HCT116 (cell line): ENCODE measurements at regions not wholly inside any gene's neighbourhood (a gene's known extent, or its start where the extent isn't known, plus 50 kb on each side); places are given as distances from the start of the nearest gene placed in this dataset.

Experiments used
- ATAC-seq: fragments of 200-7000 bp; cut with Tn5 transposase; 2 replicates; pipeline ENCODE4 v1.9.1; 2020; ENCODE audit warnings: mild to moderate bottlenecking, moderate library complexity
- BruUV-seq: library from RNA; stranded (reverse); fragments of 400-500 nt; replicated peaks from 2 replicates; lab custom pipeline; 2021; lab: Mats Ljungman, UMichigan
- CTCF ChIA-PET: fragments of 300-600 bp; sonication (Branson Sonifier 250); formaldehyde crosslinking; loops from one replicate; lab custom pipeline; 2021; ENCODE audit warnings: antibody characterized with exemption; lab: Charles Lee
- POLR2A ChIA-PET: fragments of 300-600, 350-600 bp; sonication (Branson Sonifier 250); formaldehyde crosslinking; loops from one replicate; lab custom pipeline; 2021; ENCODE audit warnings: antibody characterized with exemption; lab: Charles Lee
- RAD21 ChIA-PET, 2 experiments: fragments of 300-600 bp; sonication (Branson Sonifier 250); formaldehyde crosslinking; loops; one replicate each; lab custom pipeline; 2023; ENCODE audit warnings: low total read pairs in 2 of 2; ENCODE audit not compliant: uncharacterized antibody in 2 of 2, unreplicated experiment in 2 of 2, low non-redundant PET in 1 of 2; lab: Charles Lee
- DNase-seq: peaks from one replicate; pipeline ENCODE4 v3.0.0-alpha.2; 2010; ENCODE audit warnings: low read depth, low spot score
- H2AFZ ChIP-seq: fragments of 200-600 bp; shearing (Covaris generic), sonication (generic); 2 replicates; pipeline ENCODE4 v1.6.1; 2017; ENCODE audit warnings: low read depth, mixed run types, mixed read lengths, antibody characterized with exemption, low read length; ENCODE audit not compliant: poor library complexity, severe bottlenecking
- H3K27ac ChIP-seq: 2 replicates; pipeline ENCODE4 v1.5.1; 2012; ENCODE audit warnings: low read depth, low read length
- H3K27me3 ChIP-seq: fragments of 200-600 bp; sonication (generic); 2 replicates; pipeline ENCODE4 v1.6.1; 2016; ENCODE audit warnings: mixed run types, low read length, mixed read lengths; ENCODE audit not compliant: insufficient read depth
- H3K36me3 ChIP-seq, 2 experiments: fragments of 200-500 bp in 1 of 2; fragments of 200-600 bp in 1 of 2; sonication (Bioruptor generic) in 1 of 2; sonication (generic) in 1 of 2; 2 replicates each; pipeline versions ENCODE4 v1.5.1 to v1.6.1; 2014 to 2016; ENCODE audit warnings: low read length in 2 of 2, inconsistent platforms in 1 of 2, mixed read lengths in 1 of 2, mixed run types in 1 of 2; ENCODE audit not compliant: insufficient read depth in 2 of 2, control insufficient read depth in 1 of 2
- H3K4me1 ChIP-seq, 2 experiments: fragments of 200-600 bp in 1 of 2; sonication (generic) in 1 of 2; 2 replicates each; pipeline versions ENCODE4 v1.5.1 to v1.6.1; 2012 to 2017; ENCODE audit warnings: low read length in 2 of 2, inconsistent platforms in 1 of 2, mild to moderate bottlenecking in 1 of 2, mixed read lengths in 1 of 2, mixed run types in 1 of 2, moderate library complexity in 1 of 2; ENCODE audit not compliant: insufficient read depth in 2 of 2, control insufficient read depth in 1 of 2
- H3K4me2 ChIP-seq: fragments of 200-600 bp; sonication (generic); 2 replicates; pipeline ENCODE4 v1.6.1; 2017; ENCODE audit warnings: mixed run types, low read length, mixed read lengths
- H3K4me3 ChIP-seq, 2 experiments: fragments of 200-600 bp in 1 of 2; sonication (generic) in 1 of 2; replicated peaks in 1 of 2; 2 replicates each; pipeline ENCODE4 v1.5.1; 2011 to 2016; ENCODE audit warnings: low read length in 2 of 2, control low read depth in 1 of 2, low read depth in 1 of 2, mild to moderate bottlenecking in 1 of 2, mixed read lengths in 1 of 2, mixed run types in 1 of 2
- H3K79me2 ChIP-seq: fragments of 200-600 bp; sonication (generic); 2 replicates; pipeline ENCODE4 v1.6.1; 2017; ENCODE audit warnings: mild to moderate bottlenecking, mixed run types, low read length, moderate library complexity, mixed read lengths; ENCODE audit not compliant: insufficient read depth
- H3K9ac ChIP-seq: fragments of 200-600 bp; sonication (generic); 2 replicates; pipeline ENCODE4 v1.6.1; 2016; ENCODE audit warnings: low read length, mixed read lengths
- H3K9me2 ChIP-seq: fragments of 200-600 bp; sonication (generic), shearing (Covaris generic); 2 replicates; pipeline ENCODE4 v1.6.1; 2017; ENCODE audit warnings: mixed run types, mild to moderate bottlenecking, moderate library complexity; ENCODE audit not compliant: insufficient read depth
- H3K9me3 ChIP-seq, 2 experiments: fragments of 200-500 bp in 1 of 2; fragments of 200-600 bp in 1 of 2; sonication (Bioruptor generic) in 1 of 2; sonication (generic) in 1 of 2; 2 replicates each; pipeline ENCODE4 v1.6.1; 2014 to 2017; ENCODE audit warnings: low read length in 2 of 2, mixed read lengths in 2 of 2, inconsistent platforms in 1 of 2, low read depth in 1 of 2, mild to moderate bottlenecking in 1 of 2, mixed run types in 1 of 2, moderate library complexity in 1 of 2; ENCODE audit not compliant: control insufficient read depth in 1 of 2, insufficient read depth in 1 of 2
- H4K20me1 ChIP-seq: fragments of 200-600 bp; sonication (generic), shearing (Covaris generic); 2 replicates; pipeline ENCODE4 v1.6.1; 2017; ENCODE audit warnings: mixed run types, mild to moderate bottlenecking, moderate library complexity; ENCODE audit not compliant: insufficient read depth
- CBX3 ChIP-seq: IDR thresholded peaks from 2 replicates; pipeline ENCODE4 v1.6.1; 2012; ENCODE audit warnings: low read depth
- EGR1 ChIP-seq: IDR thresholded peaks from 2 replicates; pipeline ENCODE4 v1.6.1; 2012; ENCODE audit warnings: low read depth
- EZH2phosphoT487 ChIP-seq: fragments of 200-600 bp; IDR thresholded peaks from 2 replicates; pipeline ENCODE4 v1.6.1; 2018; ENCODE audit warnings: antibody characterized with exemption, borderline replicate concordance
- FOSL1 ChIP-seq: IDR thresholded peaks from 2 replicates; pipeline ENCODE4 v1.6.1; 2012; ENCODE audit warnings: low read depth
- JUND ChIP-seq: IDR thresholded peaks from 2 replicates; pipeline ENCODE4 v1.6.1; 2012
- POLR2A ChIP-seq: IDR thresholded peaks from 2 replicates; pipeline ENCODE4 v1.7.0; 2011; ENCODE audit warnings: borderline replicate concordance; ENCODE audit not compliant: insufficient read depth, insufficient read length; ENCODE audit errors: extremely low read depth
- POLR2AphosphoS5 ChIP-seq: IDR thresholded peaks from 2 replicates; pipeline ENCODE4 v1.6.1; 2011; ENCODE audit warnings: mild to moderate bottlenecking, low read depth, low read length, moderate library complexity
- RAD21 ChIP-seq: IDR thresholded peaks from 2 replicates; pipeline ENCODE4 v1.6.1; 2012; ENCODE audit warnings: low read depth, mild to moderate bottlenecking
- SIN3A ChIP-seq: IDR thresholded peaks from 2 replicates; pipeline ENCODE4 v1.6.1; 2012; ENCODE audit warnings: low read depth
- YY1 ChIP-seq: IDR thresholded peaks from 2 replicates; pipeline ENCODE4 v1.6.1; 2011; ENCODE audit warnings: low read length, low read depth, moderate library complexity, mild to moderate bottlenecking; ENCODE audit not compliant: insufficient replicate concordance; ENCODE audit errors: extremely low read depth
- ZFX ChIP-seq: fragments of 450-650 bp; IDR thresholded peaks from 2 replicates; pipeline ENCODE4 v1.6.1; 2017
- intact Hi-C: fragments of 100-400 bp; cut with micrococcal nuclease; formaldehyde crosslinking; loops from 2 replicates; pipeline ENCODE4 v1.10.0; 2022
- TF ChIP-seq, protein P1 (sequence below): IDR thresholded peaks from 2 replicates; pipeline ENCODE4 v1.6.1; 2012; ENCODE audit warnings: low read depth
- TF ChIP-seq, protein P2 (sequence below): IDR thresholded peaks from 2 replicates; pipeline ENCODE4 v1.6.1; 2012
- TF ChIP-seq, protein P3 (sequence below): IDR thresholded peaks from 2 replicates; pipeline ENCODE4 v1.6.1; 2011; ENCODE audit warnings: mild to moderate bottlenecking, low read length, moderate library complexity; ENCODE audit not compliant: insufficient replicate concordance; ENCODE audit errors: extremely low read depth

DNA sequence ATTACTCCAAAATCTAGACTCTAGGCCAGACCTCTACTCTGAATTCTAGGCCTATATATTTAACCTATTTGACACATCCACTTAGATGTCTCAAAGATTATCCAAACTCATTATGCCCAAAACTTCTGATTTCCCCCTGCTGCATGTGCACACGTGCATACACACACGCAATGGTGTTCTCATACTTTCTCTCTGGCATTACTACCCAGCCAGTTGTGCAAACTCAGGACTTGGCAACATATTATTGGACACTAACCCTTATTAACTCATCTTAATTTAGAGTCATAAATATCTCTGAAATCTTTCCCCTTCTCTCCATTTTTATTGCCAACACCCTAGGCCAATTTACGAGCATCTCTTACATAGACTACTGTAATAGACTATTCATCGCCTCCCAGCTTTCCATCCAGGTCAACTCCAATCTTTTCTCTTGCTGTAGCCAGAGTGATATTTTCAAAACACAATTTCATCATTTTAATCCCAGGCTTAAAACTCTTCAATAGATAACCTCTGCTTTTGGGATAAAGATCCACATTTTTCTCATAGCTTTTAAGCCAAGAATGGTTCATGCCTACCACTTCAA lies 141.2 kb upstream of the VLDLR start:
- no peaks in the 10 kb centered on the region for H3K4me1 ChIP-seq
- BruUV-seq = no TSS peak
- H3K27me3 ChIP-seq = peaks cover 5% of the 10 kb centered on the region
- no peaks in the 10 kb centered on the region for H3K9me2 ChIP-seq
- no peak for DNase-seq
- H3K36me3 ChIP-seq = no peaks in the 10 kb centered on the region
- no peak overlapping the region for H3K4me3 ChIP-seq
- RAD21 ChIA-PET = no interaction called here
- POLR2A ChIA-PET = no interaction called here
- H3K27ac ChIP-seq = no peak overlapping the region
- intact Hi-C loops = no loop called here
- H2AFZ ChIP-seq = no peak overlapping the region
- ATAC-seq = no peak
- no peaks in the 10 kb centered on the region for H3K79me2 ChIP-seq
- TF ChIP-seq EZH2phosphoT487 (no peak), EGR1 (no peak), YY1 (no peak), ZFX (no peak), POLR2A (no peak), JUND (no peak), CBX3 (no peak), FOSL1 (no peak), POLR2AphosphoS5 (no peak), SIN3A (no peak), RAD21 (no peak)
- TF ChIP-seq, protein P1, sequence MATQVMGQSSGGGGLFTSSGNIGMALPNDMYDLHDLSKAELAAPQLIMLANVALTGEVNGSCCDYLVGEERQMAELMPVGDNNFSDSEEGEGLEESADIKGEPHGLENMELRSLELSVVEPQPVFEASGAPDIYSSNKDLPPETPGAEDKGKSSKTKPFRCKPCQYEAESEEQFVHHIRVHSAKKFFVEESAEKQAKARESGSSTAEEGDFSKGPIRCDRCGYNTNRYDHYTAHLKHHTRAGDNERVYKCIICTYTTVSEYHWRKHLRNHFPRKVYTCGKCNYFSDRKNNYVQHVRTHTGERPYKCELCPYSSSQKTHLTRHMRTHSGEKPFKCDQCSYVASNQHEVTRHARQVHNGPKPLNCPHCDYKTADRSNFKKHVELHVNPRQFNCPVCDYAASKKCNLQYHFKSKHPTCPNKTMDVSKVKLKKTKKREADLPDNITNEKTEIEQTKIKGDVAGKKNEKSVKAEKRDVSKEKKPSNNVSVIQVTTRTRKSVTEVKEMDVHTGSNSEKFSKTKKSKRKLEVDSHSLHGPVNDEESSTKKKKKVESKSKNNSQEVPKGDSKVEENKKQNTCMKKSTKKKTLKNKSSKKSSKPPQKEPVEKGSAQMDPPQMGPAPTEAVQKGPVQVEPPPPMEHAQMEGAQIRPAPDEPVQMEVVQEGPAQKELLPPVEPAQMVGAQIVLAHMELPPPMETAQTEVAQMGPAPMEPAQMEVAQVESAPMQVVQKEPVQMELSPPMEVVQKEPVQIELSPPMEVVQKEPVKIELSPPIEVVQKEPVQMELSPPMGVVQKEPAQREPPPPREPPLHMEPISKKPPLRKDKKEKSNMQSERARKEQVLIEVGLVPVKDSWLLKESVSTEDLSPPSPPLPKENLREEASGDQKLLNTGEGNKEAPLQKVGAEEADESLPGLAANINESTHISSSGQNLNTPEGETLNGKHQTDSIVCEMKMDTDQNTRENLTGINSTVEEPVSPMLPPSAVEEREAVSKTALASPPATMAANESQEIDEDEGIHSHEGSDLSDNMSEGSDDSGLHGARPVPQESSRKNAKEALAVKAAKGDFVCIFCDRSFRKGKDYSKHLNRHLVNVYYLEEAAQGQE = no peak
- TF ChIP-seq, protein P2, sequence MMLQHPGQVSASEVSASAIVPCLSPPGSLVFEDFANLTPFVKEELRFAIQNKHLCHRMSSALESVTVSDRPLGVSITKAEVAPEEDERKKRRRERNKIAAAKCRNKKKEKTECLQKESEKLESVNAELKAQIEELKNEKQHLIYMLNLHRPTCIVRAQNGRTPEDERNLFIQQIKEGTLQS = no peak
- TF ChIP-seq, protein P3, sequence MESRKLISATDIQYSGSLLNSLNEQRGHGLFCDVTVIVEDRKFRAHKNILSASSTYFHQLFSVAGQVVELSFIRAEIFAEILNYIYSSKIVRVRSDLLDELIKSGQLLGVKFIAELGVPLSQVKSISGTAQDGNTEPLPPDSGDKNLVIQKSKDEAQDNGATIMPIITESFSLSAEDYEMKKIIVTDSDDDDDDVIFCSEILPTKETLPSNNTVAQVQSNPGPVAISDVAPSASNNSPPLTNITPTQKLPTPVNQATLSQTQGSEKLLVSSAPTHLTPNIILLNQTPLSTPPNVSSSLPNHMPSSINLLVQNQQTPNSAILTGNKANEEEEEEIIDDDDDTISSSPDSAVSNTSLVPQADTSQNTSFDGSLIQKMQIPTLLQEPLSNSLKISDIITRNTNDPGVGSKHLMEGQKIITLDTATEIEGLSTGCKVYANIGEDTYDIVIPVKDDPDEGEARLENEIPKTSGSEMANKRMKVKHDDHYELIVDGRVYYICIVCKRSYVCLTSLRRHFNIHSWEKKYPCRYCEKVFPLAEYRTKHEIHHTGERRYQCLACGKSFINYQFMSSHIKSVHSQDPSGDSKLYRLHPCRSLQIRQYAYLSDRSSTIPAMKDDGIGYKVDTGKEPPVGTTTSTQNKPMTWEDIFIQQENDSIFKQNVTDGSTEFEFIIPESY = no peak
- H3K9me3 ChIP-seq = no peaks in the 10 kb centered on the region
- no peak overlapping the region for H3K4me2 ChIP-seq
- CTCF ChIA-PET = no interaction called here
- H4K20me1 ChIP-seq = no peaks in the 10 kb centered on the region
- no peak overlapping the region for H3K9ac ChIP-seq
